Upper lobe of right lung (tissue), 1 donor: ENCODE measurements at regions not wholly inside any gene's neighbourhood (a gene's known extent, or its start where the extent isn't known, plus 50 kb on each side); places are given as distances from the start of the nearest gene placed in this dataset.

ENCODE experiments used
- ATAC-seq: fragments of 200-7000 bp; cut with Tn5 transposase; one replicate; pipeline ENCODE4 v1.9.1; 2020; ENCODE audit warnings: mild to moderate bottlenecking, moderate library complexity
- DNase-seq: peaks from one replicate; pipeline ENCODE4 v3.0.0-alpha.2; 2020
- H3K27ac ChIP-seq: fragments of 200-600 bp; one replicate; pipeline ENCODE4 v1.8.0; 2022
- H3K27me3 ChIP-seq: fragments of 200-600 bp; one replicate; pipeline ENCODE4 v1.8.0; 2022; ENCODE audit warnings: mild to moderate bottlenecking
- H3K36me3 ChIP-seq: fragments of 200-600 bp; one replicate; pipeline ENCODE4 v1.8.0; 2022
- H3K4me1 ChIP-seq: fragments of 200-600 bp; one replicate; pipeline ENCODE4 v1.8.0; 2022
- H3K4me3 ChIP-seq: fragments of 200-600 bp; one replicate; pipeline ENCODE4 v1.8.0; 2022; ENCODE audit warnings: mild to moderate bottlenecking
- H3K9me3 ChIP-seq: fragments of 200-600 bp; one replicate; pipeline ENCODE4 v1.8.0; 2022
- CTCF ChIP-seq: fragments of 200-600 bp; IDR thresholded peaks from one replicate; pipeline ENCODE4 v1.8.0; 2022; ENCODE audit warnings: antibody characterized with exemption
- intact Hi-C: fragments of 100-400 bp; cut with DNase I; formaldehyde crosslinking; loops from one replicate; pipeline ENCODE4 v1.11.0; 2022
- donor health status: DM: no; HTN: yes; CAD: no; lungs with severe emphysema.

- no peak for ATAC-seq
- H3K27ac ChIP-seq: no peak overlapping the region
- H3K36me3 ChIP-seq: no peaks in the 10 kb centered on the region
- intact Hi-C loops: no loop called here
- DNase-seq: no peak
- no peaks in the 10 kb centered on the region for H3K9me3 ChIP-seq
- H3K27me3 ChIP-seq: no peaks in the 10 kb centered on the region
- no peak overlapping the region for H3K4me3 ChIP-seq
- no peaks in the 10 kb centered on the region for H3K4me1 ChIP-seq
- no peak for TF ChIP-seq CTCF
Observed at GRCh38 chr9:16315720-16316119, 554.8 kb downstream of the BNC2 start.

- no peak for ATAC-seq
- no peaks in the 10 kb centered on the region for H3K4me1 ChIP-seq
- intact Hi-C loops: no loop called here
Observed at GRCh38 chr9:16316456-16316855, 554.0 kb downstream of the BNC2 start.

GRCh38 chr9:16316911-16317817 lies 553.3 kb downstream of the BNC2 start:
- intact Hi-C loops: no loop called here
- ATAC-seq: no peak
- H3K4me3 ChIP-seq: no peak overlapping the region
- no peaks in the 10 kb centered on the region for H3K9me3 ChIP-seq
- DNase-seq: no peak
- H3K36me3 ChIP-seq: no peaks in the 10 kb centered on the region
- H3K4me1 ChIP-seq: no peaks in the 10 kb centered on the region
- no peak overlapping the region for H3K27ac ChIP-seq
- no peak for TF ChIP-seq CTCF
- H3K27me3 ChIP-seq: no peaks in the 10 kb centered on the region

More at GRCh38 chr9:16316456-16316855, 554.0 kb downstream of the BNC2 start:
- Histone ChIP-seq H3K4me3 (no peak overlapping the region), H3K27ac (no peak overlapping the region), H3K36me3 (no peaks in the 10 kb centered on the region), H3K9me3 (no peaks in the 10 kb centered on the region), H3K27me3 (no peaks in the 10 kb centered on the region)
- no peak for DNase-seq
- no peak for TF ChIP-seq CTCF

- H3K27ac ChIP-seq: no peak overlapping the region
Observed at GRCh38 chr9:16318516-16319060, 551.9 kb downstream of the BNC2 start.

GRCh38 chr9:16319646-16320045 lies 550.8 kb downstream of the BNC2 start:
- no peak for ATAC-seq

More at GRCh38 chr9:16318516-16319060, 551.9 kb downstream of the BNC2 start:
- TF ChIP-seq CTCF: no peak
- ATAC-seq (no peak), DNase-seq (no peak)
- intact Hi-C loops: no loop called here
- no peaks in the 10 kb centered on the region for H3K36me3 ChIP-seq
- no peaks in the 10 kb centered on the region for H3K4me1 ChIP-seq
- no peaks in the 10 kb centered on the region for H3K27me3 ChIP-seq
- H3K9me3 ChIP-seq: no peaks in the 10 kb centered on the region
- no peak overlapping the region for H3K4me3 ChIP-seq

More at GRCh38 chr9:16319646-16320045, 550.8 kb downstream of the BNC2 start:
- H3K36me3 ChIP-seq: no peaks in the 10 kb centered on the region
- no peaks in the 10 kb centered on the region for H3K27me3 ChIP-seq
- DNase-seq: no peak
- no peak for TF ChIP-seq CTCF
- no peaks in the 10 kb centered on the region for H3K4me1 ChIP-seq
- intact Hi-C loops: no loop called here
- no peaks in the 10 kb centered on the region for H3K9me3 ChIP-seq
- no peak overlapping the region for H3K4me3 ChIP-seq
- H3K27ac ChIP-seq: no peak overlapping the region
